ENCODE measurements at regions not wholly inside any gene's neighbourhood (a gene's known extent, or its start where the extent isn't known, plus 50 kb on each side); places are given as distances from the start of the nearest gene placed in this dataset.

- no peak for DNase-seq
- H3K36me3 ChIP-seq = no peaks in the 10 kb centered on the region
- no peak for TF ChIP-seq CTCF (IDR thresholded peaks at IDR 0.05; ENCODE audit: low read depth, low read length)
- no peaks in the 10 kb centered on the region for H3K27me3 ChIP-seq (ENCODE audit: insufficient read depth, low read depth, severe bottlenecking)
- no peaks in the 10 kb centered on the region for H3K9me3 ChIP-seq (ENCODE audit: severe bottlenecking)
- no peak overlapping the region for H3K4me3 ChIP-seq (ENCODE audit: low read depth, low read length)
- H3K27ac ChIP-seq = no peak overlapping the region
Measured at GRCh38 chr12:46100551-46101484, 110.4 kb upstream of the SCAF11 start.

- TF ChIP-seq CTCF (IDR thresholded peaks at IDR 0.05; ENCODE audit: low read depth, low read length) = no peak
- H3K36me3 ChIP-seq = no peaks in the 10 kb centered on the region
- H3K27ac ChIP-seq = no peak overlapping the region
- H3K4me3 ChIP-seq (ENCODE audit: low read depth, low read length) = no peak overlapping the region
- H3K9me3 ChIP-seq (ENCODE audit: severe bottlenecking) = peaks cover 4% of the 10 kb centered on the region
- DNase-seq = no peak
- H3K27me3 ChIP-seq (ENCODE audit: insufficient read depth, low read depth, severe bottlenecking) = no peaks in the 10 kb centered on the region
Measured at GRCh38 chr12:46089414-46090162, 99.2 kb upstream of the SCAF11 start.

- TF ChIP-seq CTCF (IDR thresholded peaks at IDR 0.05; ENCODE audit: low read depth, low read length) = no peak
- no peak overlapping the region for H3K27ac ChIP-seq
- peaks cover 11% of the 10 kb centered on the region for H3K9me3 ChIP-seq (ENCODE audit: severe bottlenecking)
- no peaks in the 10 kb centered on the region for H3K36me3 ChIP-seq
- H3K27me3 ChIP-seq (ENCODE audit: insufficient read depth, low read depth, severe bottlenecking) = no peaks in the 10 kb centered on the region
- DNase-seq = no peak
- no peak overlapping the region for H3K4me3 ChIP-seq (ENCODE audit: low read depth, low read length)
Measured at GRCh38 chr12:46087916-46088439, 97.6 kb upstream of the SCAF11 start.

GRCh38 chr12:46084666-46085631, 94.6 kb upstream of the SCAF11 start:
- Histone ChIP-seq H3K9me3 (ENCODE audit: severe bottlenecking) (peaks cover 11% of the 10 kb centered on the region), H3K27ac (no peak overlapping the region), H3K27me3 (ENCODE audit: insufficient read depth, low read depth, severe bottlenecking) (no peaks in the 10 kb centered on the region), H3K4me3 (ENCODE audit: low read depth, low read length) (no peak overlapping the region), H3K36me3 (no peaks in the 10 kb centered on the region)
- TF ChIP-seq CTCF (IDR thresholded peaks at IDR 0.05; ENCODE audit: low read depth, low read length) = no peak
- DNase-seq = no peak

GRCh38 chr12:46082490-46083200, 92.3 kb upstream of the SCAF11 start:
- Histone ChIP-seq H3K36me3 (no peaks in the 10 kb centered on the region), H3K4me3 (ENCODE audit: low read depth, low read length) (no peak overlapping the region), H3K27me3 (ENCODE audit: insufficient read depth, low read depth, severe bottlenecking) (no peaks in the 10 kb centered on the region), H3K9me3 (ENCODE audit: severe bottlenecking) (peaks cover 18% of the 10 kb centered on the region), H3K27ac (no peak overlapping the region)
- no peak for TF ChIP-seq CTCF (IDR thresholded peaks at IDR 0.05; ENCODE audit: low read depth, low read length)
- DNase-seq = no peak
